Fibroblast of skin of left biceps (primary cell): ENCODE measurements at regions not wholly inside any gene's neighbourhood (a gene's known extent, or its start where the extent isn't known, plus 50 kb on each side); places are given as distances from the start of the nearest gene placed in this dataset.
"Not testable (repeated sequence)": the region's sequence is repeated elsewhere in the genome, so short reads cannot be mapped to it uniquely, and the experiment has no call there.

ENCODE experiments used
- DNase-seq, 2 experiments: peaks; one replicate each; pipeline ENCODE4 v3.0.0-alpha.2; 2013; ENCODE audit warnings: low read depth in 2 of 2

GRCh38 chr6:163878698-163879097 lies 464.2 kb downstream of the QKI start:
- no peak for DNase-seq

- no peak for DNase-seq
These were observed 463.5 kb downstream of the QKI start for GRCh38 chr6:163877877-163878639.

- no peak for DNase-seq
These were observed 461.9 kb downstream of the QKI start for GRCh38 chr6:163876391-163876790.

GRCh38 chr6:163874784-163875183 lies 460.3 kb downstream of the QKI start:
- DNase-seq: no peak

GRCh38 chr6:163872335-163872734 lies 457.8 kb downstream of the QKI start:
- DNase-seq: peak; percentile 87 to 89

GRCh38 chr6:163871616-163872015 lies 457.1 kb downstream of the QKI start:
- no peak for DNase-seq

GRCh38 chr6:163867518-163868292 lies 453.2 kb downstream of the QKI start:
- DNase-seq: no peak

- DNase-seq: no peak
These were observed 451.7 kb downstream of the QKI start for GRCh38 chr6:163866192-163866591.

GRCh38 chr6:163863565-163863964 lies 449.0 kb downstream of the QKI start:
- no peak for DNase-seq

- no peak for DNase-seq
These were observed 448.2 kb downstream of the QKI start for GRCh38 chr6:163862701-163863100.

- no peak for DNase-seq
These were observed 447.1 kb downstream of the QKI start for GRCh38 chr6:163861627-163862026.

- DNase-seq: peak; percentile 42 to 49
These were observed 446.0 kb downstream of the QKI start for GRCh38 chr6:163860287-163861081.

GRCh38 chr6:163858870-163859269 lies 444.4 kb downstream of the QKI start:
- DNase-seq: not testable (repeated sequence)

GRCh38 chr6:163857421-163857820 lies 442.9 kb downstream of the QKI start:
- no peak for DNase-seq

GRCh38 chr6:163850874-163851273 lies 436.4 kb downstream of the QKI start:
- no peak for DNase-seq

- DNase-seq: no peak
These were observed 430.2 kb downstream of the QKI start for GRCh38 chr6:163844761-163845160.

- no peak for DNase-seq
These were observed 429.8 kb downstream of the QKI start for GRCh38 chr6:163844357-163844756.

- no peak for DNase-seq
These were observed 428.7 kb downstream of the QKI start for GRCh38 chr6:163843218-163843617.

GRCh38 chr6:163842467-163842866 lies 427.9 kb downstream of the QKI start:
- no peak for DNase-seq

- DNase-seq: no peak
These were observed 427.2 kb downstream of the QKI start for GRCh38 chr6:163841733-163842132.

GRCh38 chr6:163841326-163841725 lies 426.8 kb downstream of the QKI start:
- no peak for DNase-seq

- no peak for DNase-seq
These were observed 426.4 kb downstream of the QKI start for GRCh38 chr6:163840880-163841279.
